ENCODE measurements at regions not wholly inside any gene's neighbourhood (a gene's known extent, or its start where the extent isn't known, plus 50 kb on each side); places are given as distances from the start of the nearest gene placed in this dataset.

DNA sequence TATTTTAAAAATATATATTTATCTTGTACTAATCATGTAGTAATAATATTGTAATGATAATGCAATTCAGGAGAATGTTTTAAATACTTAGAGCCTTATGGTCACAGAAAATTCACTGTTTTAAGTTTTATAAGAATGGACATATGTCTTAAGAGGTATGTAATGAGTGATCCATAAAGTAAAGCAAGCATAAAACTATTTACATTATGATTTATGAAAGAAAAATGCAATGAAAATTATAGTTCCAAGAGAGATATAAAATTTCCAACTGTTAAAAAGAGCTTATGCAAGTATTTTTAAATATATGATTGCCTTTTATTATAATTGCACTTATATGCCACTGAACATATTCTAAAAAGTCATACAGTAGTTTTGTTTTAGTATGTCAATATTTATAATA, 157.5 kb upstream of the TARS1 start:
- no peak overlapping the region for H3K4me3 ChIP-seq (ENCODE audit: low read depth, low read length)
- TF ChIP-seq, protein P1, sequence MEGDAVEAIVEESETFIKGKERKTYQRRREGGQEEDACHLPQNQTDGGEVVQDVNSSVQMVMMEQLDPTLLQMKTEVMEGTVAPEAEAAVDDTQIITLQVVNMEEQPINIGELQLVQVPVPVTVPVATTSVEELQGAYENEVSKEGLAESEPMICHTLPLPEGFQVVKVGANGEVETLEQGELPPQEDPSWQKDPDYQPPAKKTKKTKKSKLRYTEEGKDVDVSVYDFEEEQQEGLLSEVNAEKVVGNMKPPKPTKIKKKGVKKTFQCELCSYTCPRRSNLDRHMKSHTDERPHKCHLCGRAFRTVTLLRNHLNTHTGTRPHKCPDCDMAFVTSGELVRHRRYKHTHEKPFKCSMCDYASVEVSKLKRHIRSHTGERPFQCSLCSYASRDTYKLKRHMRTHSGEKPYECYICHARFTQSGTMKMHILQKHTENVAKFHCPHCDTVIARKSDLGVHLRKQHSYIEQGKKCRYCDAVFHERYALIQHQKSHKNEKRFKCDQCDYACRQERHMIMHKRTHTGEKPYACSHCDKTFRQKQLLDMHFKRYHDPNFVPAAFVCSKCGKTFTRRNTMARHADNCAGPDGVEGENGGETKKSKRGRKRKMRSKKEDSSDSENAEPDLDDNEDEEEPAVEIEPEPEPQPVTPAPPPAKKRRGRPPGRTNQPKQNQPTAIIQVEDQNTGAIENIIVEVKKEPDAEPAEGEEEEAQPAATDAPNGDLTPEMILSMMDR (IDR thresholded peaks at IDR 0.05; ENCODE audit: low read depth, low read length) = no peak
- no peak for DNase-seq (ENCODE audit: low read depth, low spot score)
- in situ Hi-C loops (cut with HindIII; ENCODE audit: low sequenced_read_pairs) = no loop called here

DNA sequence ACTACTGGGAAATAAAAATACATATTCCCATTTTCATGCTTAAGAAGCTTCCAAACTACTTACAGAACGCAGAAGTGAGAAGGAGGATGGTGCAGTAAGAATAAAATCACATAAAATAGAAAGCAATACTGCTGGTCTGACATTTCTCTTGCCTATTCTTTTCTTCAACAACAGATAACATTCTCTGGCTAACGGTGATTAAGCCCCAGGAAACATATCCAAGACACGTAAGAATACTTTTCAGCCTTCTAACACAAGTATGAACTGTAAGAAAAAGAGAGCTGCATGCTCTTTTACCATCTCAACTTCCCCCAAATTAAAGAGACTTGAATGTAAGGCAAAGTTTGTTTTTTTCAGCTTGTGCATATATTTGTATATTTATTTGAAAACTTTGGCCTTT, 156.1 kb upstream of the TARS1 start:
- no peak overlapping the region for H3K4me3 ChIP-seq (ENCODE audit: low read depth, low read length)
- in situ Hi-C loops (cut with HindIII; ENCODE audit: low sequenced_read_pairs) = no loop called here
- TF ChIP-seq, protein P1 (IDR thresholded peaks at IDR 0.05; ENCODE audit: low read depth, low read length) = no peak
- DNase-seq (ENCODE audit: low read depth, low spot score) = no peak

DNA sequence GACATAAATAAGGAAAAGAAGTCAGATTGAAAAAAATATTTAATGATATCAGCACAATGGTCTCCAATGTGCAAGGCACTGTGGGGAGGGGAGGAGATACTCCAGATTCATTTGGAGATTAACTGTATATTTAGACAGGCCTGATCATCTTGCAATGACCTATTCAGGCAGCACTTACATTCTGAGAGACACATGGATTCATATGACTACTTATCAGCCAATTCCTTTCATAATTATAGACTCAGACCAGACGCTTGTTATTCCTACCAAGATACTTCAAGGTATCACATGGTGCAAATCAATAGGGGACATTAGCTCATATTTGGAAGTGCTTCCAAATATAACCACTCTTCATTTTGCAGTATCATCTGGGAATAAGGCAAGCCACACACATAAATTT, 153.5 kb upstream of the TARS1 start:
- in situ Hi-C loops (cut with HindIII; ENCODE audit: low sequenced_read_pairs) = no loop called here
- H3K4me3 ChIP-seq (ENCODE audit: low read depth, low read length) = no peak overlapping the region
- DNase-seq (ENCODE audit: low read depth, low spot score) = no peak
- TF ChIP-seq, protein P1 (IDR thresholded peaks at IDR 0.05; ENCODE audit: low read depth, low read length) = no peak

DNA sequence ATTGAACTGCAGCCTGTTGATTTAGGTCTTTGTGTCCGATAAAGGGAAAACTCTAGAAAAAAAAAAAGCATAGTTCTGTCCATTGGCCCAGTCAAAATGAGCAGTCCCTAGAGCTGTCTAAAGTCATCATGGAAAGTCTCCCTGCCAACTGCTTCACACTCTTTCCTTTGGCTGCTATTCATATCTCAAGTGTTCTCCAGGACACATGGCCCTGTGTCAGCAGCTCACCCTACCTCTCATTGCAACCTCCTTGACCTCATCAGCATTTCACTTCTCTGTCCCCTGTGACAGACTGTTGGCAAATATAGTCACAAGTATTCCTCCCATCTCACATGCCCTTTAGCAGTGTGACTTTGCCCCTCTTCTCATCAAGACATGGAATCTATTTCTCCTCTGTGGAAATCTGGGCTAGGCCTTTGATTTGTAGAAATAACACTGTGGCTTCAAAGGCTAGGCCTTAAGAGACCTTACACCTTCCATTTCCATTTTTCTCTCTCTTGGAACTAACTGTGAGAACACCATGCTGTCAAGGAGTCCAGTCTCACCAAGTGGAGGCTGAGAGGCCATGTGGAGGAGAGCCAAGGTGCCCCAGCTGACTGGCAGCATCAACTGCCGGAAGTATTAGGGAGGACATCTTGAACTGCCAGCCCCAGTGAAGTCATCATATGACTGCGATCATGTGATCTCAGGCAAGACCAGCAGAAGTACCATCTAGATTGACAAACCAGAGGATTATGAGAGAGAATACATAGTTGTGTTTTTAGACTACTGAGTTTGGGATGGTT, 149.4 kb upstream of the TARS1 start:
- H3K4me3 ChIP-seq (ENCODE audit: low read depth, low read length) = no peak overlapping the region
- in situ Hi-C loops (cut with HindIII; ENCODE audit: low sequenced_read_pairs) = no loop called here
- TF ChIP-seq, protein P1 (IDR thresholded peaks at IDR 0.05; ENCODE audit: low read depth, low read length) = no peak
- DNase-seq (ENCODE audit: low read depth, low spot score) = no peak

DNA sequence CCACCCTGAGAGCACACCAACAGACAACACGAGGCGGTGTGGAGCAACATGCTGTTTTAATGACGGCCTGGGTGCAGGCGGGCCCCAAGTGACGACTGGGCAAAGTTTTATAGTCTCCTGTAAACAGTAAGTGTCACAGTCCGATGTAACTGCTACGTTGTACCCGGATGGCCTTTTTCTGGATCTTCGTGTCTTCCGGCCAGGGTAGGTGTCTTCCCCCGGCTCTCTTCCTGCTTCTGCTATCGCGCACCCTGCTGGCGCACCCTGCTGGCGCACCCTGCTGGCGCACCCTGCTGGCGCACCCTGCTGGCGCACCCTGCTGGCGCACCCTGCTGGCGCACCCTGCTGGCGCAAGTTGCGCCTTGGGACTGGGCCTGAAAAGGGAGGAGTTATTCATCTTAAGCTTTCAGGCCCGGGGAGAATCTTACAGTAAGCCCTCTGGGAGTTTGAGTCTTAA, 143.0 kb upstream of the TARS1 start:
- TF ChIP-seq, protein P1 (IDR thresholded peaks at IDR 0.05; ENCODE audit: low read depth, low read length) = no peak
- no peak overlapping the region for H3K4me3 ChIP-seq (ENCODE audit: low read depth, low read length)
- DNase-seq (ENCODE audit: low read depth, low spot score) = no peak
- in situ Hi-C loops (cut with HindIII; ENCODE audit: low sequenced_read_pairs) = no loop called here

DNA sequence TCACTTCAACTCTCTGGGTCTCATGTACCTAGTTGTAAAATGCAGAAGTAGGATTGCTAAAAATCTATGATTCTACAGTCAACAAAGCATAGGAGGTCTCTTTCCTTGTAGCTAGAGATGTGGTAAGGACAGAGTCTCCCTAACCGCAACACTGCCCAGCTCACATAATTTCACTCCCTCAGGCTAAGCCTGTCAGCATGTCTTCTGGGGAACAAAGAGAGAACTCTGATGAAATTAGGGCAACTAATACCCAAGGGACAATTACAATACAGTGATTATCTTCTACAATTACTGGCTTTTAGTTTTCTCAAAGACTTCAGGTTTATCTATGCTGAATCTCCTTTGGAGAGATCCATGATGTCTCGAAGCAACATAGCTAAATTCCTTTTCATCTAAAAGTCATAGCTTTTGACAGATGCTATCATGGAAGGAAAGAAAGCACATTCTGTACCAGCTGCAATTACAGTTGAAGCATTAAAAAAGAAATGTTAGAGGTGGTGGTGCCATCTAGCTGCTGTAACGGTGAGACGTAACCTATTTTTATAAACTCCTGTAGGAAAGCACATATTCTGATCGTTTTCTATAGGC, 141.1 kb upstream of the TARS1 start:
- peak; percentile 79 for DNase-seq (ENCODE audit: low read depth, low spot score)
- in situ Hi-C loops (cut with HindIII; ENCODE audit: low sequenced_read_pairs) = no loop called here
- H3K4me3 ChIP-seq (ENCODE audit: low read depth, low read length) = no peak overlapping the region
- TF ChIP-seq, protein P1 (IDR thresholded peaks at IDR 0.05; ENCODE audit: low read depth, low read length) = peak; percentile 61
